GM12873 (cell line): ENCODE measurements at regions not wholly inside any gene's neighbourhood (a gene's known extent, or its start where the extent isn't known, plus 50 kb on each side); places are given as distances from the start of the nearest gene placed in this dataset.

Experiments
- TF ChIP-seq, protein P1 (sequence below): IDR thresholded peaks from 2 replicates; pipeline ENCODE4 v1.5.1; 2012; ENCODE audit warnings: low read depth, mild to moderate bottlenecking, moderate library complexity, low read length, control low read depth; ENCODE audit not compliant: insufficient read depth; ENCODE audit errors: missing control alignments

DNA sequence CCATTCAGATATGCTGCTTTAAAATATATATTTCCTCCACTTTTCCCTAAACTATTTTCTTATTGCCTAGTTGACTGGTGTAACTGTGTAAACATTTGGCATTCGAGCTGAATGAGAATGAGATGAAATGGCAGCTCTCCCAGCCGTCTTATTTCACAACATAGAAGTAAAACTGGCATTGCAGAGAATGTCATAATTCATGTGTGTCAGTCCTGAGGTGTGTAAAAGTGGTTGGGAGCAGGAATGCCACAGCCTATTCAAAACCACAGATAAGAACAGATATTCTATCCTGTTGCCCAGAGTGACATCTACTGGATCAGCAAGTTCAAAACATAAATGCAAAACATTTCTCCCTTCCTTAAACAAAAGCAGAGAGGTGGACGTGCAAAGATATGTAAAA lies 565.5 kb upstream of the CHAC2 start:
- TF ChIP-seq, protein P1, sequence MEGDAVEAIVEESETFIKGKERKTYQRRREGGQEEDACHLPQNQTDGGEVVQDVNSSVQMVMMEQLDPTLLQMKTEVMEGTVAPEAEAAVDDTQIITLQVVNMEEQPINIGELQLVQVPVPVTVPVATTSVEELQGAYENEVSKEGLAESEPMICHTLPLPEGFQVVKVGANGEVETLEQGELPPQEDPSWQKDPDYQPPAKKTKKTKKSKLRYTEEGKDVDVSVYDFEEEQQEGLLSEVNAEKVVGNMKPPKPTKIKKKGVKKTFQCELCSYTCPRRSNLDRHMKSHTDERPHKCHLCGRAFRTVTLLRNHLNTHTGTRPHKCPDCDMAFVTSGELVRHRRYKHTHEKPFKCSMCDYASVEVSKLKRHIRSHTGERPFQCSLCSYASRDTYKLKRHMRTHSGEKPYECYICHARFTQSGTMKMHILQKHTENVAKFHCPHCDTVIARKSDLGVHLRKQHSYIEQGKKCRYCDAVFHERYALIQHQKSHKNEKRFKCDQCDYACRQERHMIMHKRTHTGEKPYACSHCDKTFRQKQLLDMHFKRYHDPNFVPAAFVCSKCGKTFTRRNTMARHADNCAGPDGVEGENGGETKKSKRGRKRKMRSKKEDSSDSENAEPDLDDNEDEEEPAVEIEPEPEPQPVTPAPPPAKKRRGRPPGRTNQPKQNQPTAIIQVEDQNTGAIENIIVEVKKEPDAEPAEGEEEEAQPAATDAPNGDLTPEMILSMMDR: no peak

DNA sequence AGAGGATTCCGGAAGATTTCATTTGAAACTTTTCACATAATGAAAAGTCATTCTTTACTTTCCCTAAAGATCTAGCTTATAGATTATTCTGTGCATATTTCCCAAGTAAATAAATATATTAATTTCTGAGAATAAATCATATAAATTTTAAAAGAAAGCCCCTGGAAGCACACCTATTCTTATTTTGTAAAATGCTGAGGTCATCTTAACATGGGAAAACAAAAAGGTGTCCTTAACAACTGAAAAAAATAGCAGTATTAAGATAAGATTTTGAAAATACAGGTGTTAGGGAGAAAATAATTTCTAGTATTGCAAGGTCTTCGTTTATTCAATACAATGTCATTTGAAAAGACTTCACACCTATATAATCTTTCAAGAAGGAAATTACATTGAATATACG lies 567.5 kb upstream of the CHAC2 start:
- TF ChIP-seq, protein P1: no peak

DNA sequence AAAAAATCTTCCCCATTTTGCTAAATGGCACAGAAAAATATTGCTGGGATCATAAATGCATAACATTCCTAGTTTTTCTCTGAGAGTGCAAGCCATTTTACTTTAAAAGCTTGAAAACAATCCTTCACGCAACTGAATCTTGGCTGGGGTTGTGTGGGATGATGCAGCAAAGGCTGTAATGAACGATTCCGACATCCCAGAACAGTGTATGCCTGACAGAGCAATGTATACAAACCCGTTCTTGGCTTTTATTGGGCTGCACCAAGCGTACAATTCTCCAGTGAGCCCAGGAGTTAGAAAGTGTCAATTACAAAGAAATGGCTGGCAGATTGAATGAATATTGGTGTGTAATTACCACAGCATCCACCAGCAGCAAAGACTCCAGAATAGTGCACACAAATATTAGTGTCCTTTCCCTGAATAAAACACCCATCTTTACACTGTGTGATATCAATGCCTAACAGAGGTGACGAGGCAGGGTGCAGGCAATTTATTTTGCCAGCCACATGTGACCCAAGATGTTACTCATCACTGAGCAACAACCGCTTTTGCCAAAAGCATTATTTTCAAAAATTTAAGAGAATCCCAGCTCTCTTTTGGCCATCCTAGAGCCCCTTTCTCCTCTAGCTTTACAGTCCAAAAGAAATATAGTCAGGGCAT lies 578.6 kb upstream of the CHAC2 start:
- TF ChIP-seq, protein P1: no peak

DNA sequence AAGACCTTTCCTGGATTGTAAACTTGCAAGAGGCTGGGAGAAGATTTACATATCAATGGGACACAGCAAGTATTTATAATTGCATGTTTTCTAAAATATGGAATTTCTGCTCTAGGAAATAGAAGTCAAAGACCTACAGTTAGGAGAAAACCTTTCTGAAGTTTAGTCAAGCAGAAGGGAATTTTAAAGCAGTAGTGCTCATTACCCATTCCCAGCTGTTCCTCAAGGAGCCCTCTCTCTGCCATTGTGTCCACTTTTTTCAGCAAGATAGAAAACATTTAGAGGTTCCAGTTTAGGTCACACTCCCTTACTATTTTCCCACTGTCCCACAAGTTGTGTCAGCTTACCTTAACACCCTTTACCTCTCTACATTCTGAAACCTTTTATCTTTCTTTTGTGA lies 584.0 kb upstream of the CHAC2 start:
- TF ChIP-seq, protein P1: no peak

DNA sequence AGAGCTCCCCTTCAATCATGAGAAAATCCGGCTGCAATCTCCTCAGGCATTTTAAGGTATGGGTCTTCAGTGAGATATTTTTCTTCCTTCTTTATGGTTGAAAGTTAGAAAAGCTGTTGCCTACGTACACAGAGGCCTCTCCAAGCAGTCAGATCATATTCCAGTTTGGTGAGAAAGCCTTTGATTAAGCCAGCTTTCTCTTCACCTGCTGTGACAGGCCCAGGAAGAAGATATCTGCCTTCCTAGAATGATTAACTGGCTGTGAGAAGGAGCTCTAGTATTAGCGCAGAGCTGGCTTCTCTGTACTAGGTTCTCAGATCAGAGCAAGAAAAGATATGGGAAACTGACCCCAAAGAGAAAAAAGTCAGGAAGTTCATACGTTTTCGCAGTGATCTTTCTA lies 585.0 kb upstream of the CHAC2 start:
- TF ChIP-seq, protein P1: no peak

DNA sequence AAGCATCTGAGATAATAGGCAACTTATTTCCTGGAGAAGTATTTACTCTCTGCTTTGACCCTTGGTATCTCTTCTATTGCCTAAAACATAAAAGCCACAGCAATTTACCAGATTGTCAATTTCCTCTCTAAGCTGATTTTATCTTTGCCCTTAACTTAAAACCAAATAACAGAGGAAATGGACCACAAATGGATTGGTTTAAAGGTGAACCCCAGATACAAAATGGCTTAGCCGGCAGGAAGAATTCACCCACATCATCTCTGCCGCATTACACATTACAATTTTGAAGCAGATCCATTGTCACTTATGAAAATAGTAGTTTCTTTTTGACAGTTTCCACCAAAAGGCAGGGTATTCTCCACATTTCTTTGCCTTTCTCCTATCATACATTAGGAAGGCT lies 585.8 kb upstream of the CHAC2 start:
- TF ChIP-seq, protein P1: no peak

DNA sequence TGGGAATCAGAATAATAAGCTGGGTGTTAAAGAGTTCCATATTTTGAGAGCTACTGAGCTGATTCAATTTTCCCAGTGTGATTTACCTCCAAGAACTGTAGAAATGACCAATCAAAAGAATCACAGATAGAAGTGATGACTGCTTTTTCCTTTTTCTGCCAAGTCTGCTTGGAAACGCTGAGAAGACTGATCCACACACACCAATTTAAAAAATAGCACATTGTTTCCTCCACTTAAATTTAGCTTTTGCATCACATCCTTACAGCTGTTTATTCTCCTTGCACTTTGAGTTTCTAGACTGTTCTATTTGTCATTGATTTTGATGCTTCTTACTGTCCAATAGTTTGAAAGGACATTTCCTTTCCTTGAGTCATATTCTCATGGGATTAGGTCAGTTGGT lies 590.3 kb upstream of the CHAC2 start:
- TF ChIP-seq, protein P1: no peak
